ENCODE measurements at regions not wholly inside any gene's neighbourhood (a gene's known extent, or its start where the extent isn't known, plus 50 kb on each side); places are given as distances from the start of the nearest gene placed in this dataset.

GRCh38 chr6:9554323-9554722, 860.6 kb downstream of the TFAP2A start:
- no peak for TF ChIP-seq JUND (IDR thresholded peaks at IDR 0.05; ENCODE audit: low read depth)
- DNase-seq (ENCODE audit: low read depth in 1 of 2, low spot score in 1 of 2): no peak
- in situ Hi-C loops (cut with HindIII; ENCODE audit: low pct_unique_long_range_greater_than_20kb, low sequenced_read_pairs): no loop called here

DNA sequence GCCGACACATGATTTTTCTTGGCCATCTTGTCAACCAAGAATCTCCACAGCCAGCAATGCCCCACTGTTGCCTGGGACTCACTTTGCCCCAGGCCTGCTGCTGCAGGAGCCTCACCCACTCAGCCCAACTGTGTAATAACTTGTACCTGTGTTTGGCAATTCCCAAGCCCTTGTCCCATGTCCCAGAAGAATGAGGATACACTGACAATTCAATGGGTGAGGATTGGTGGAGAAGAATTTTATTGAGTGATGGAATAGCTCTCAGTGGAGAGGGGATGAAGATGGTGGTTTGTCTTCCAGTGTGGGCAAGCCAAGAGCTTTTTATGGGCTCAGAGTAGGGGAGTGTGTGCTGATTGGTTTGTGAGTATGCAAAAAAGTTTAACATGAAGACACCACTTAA, 861.9 kb downstream of the TFAP2A start:
- peak in 1 of 2 experiments; percentile 13 for DNase-seq (ENCODE audit: low read depth in 1 of 2, low spot score in 1 of 2)
- in situ Hi-C loops (cut with HindIII; ENCODE audit: low pct_unique_long_range_greater_than_20kb, low sequenced_read_pairs): no loop called here
- TF ChIP-seq JUND (IDR thresholded peaks at IDR 0.05; ENCODE audit: low read depth): no peak

DNA sequence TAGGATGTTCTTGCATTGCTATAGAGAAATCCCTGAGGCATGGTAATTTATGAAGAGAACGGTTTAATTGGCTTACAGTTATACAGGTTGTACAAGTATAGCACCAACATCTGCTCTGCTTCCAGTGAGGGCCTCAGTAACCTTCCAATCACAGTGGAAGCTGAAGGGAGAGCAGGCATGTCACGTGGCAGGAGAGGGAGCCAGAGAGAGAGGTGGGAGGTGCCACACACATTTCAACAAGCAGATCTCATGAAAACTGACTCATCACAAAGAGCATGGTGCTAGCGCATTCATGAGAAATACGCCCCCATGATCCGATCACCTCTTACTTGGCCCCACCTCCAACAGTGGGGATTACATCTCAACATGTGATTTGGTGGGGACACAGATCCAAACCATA, 871.2 kb downstream of the TFAP2A start:
- in situ Hi-C loops (cut with HindIII; ENCODE audit: low pct_unique_long_range_greater_than_20kb, low sequenced_read_pairs): no loop called here
- TF ChIP-seq JUND (IDR thresholded peaks at IDR 0.05; ENCODE audit: low read depth): no peak
- DNase-seq (ENCODE audit: low read depth in 1 of 2, low spot score in 1 of 2): peak in 1 of 2 experiments; percentile 15

- peak; percentile 26 to 77 for DNase-seq (ENCODE audit: low read depth in 1 of 2, low spot score in 1 of 2)
- in situ Hi-C loops (cut with HindIII; ENCODE audit: low pct_unique_long_range_greater_than_20kb, low sequenced_read_pairs): no loop called here
- no peak for TF ChIP-seq JUND (IDR thresholded peaks at IDR 0.05; ENCODE audit: low read depth)
Measured at GRCh38 chr6:9540534-9541126, 874.2 kb downstream of the TFAP2A start.

GRCh38 chr6:9540126-9540525, 874.7 kb downstream of the TFAP2A start:
- TF ChIP-seq JUND (IDR thresholded peaks at IDR 0.05; ENCODE audit: low read depth): no peak
- no peak for DNase-seq (ENCODE audit: low read depth in 1 of 2, low spot score in 1 of 2)
- in situ Hi-C loops (cut with HindIII; ENCODE audit: low pct_unique_long_range_greater_than_20kb, low sequenced_read_pairs): no loop called here

- in situ Hi-C loops (cut with HindIII; ENCODE audit: low pct_unique_long_range_greater_than_20kb, low sequenced_read_pairs): no loop called here
- no peak for DNase-seq (ENCODE audit: low read depth in 1 of 2, low spot score in 1 of 2)
- no peak for TF ChIP-seq JUND (IDR thresholded peaks at IDR 0.05; ENCODE audit: low read depth)
Measured at GRCh38 chr6:9539231-9539755, 875.6 kb downstream of the TFAP2A start.

- DNase-seq (ENCODE audit: low read depth in 1 of 2, low spot score in 1 of 2): no peak
- no peak for TF ChIP-seq JUND (IDR thresholded peaks at IDR 0.05; ENCODE audit: low read depth)
- in situ Hi-C loops (cut with HindIII; ENCODE audit: low pct_unique_long_range_greater_than_20kb, low sequenced_read_pairs): no loop called here
Measured at GRCh38 chr6:9537381-9537780, 877.5 kb downstream of the TFAP2A start.

DNA sequence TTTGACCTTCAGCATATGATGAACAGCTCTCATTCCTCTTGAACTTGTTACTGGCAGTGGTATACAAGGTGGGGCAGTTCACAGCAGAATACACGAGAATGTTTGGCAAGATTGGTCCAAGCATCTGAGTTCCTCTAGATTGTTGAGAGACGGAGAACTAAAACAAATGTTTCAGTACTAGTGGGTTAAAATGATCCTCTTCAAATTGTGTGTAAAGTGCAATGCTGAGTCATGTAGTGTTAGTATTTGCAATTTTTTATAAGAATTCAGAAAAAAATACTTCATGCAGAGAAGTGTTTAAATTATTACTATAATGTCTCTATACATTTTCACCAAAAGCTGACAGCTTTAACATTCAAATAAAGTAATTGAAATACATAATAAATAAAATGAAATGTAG, 879.8 kb downstream of the TFAP2A start:
- TF ChIP-seq JUND (IDR thresholded peaks at IDR 0.05; ENCODE audit: low read depth): no peak
- in situ Hi-C loops (cut with HindIII; ENCODE audit: low pct_unique_long_range_greater_than_20kb, low sequenced_read_pairs): no loop called here
- no peak for DNase-seq (ENCODE audit: low read depth in 1 of 2, low spot score in 1 of 2)

DNA sequence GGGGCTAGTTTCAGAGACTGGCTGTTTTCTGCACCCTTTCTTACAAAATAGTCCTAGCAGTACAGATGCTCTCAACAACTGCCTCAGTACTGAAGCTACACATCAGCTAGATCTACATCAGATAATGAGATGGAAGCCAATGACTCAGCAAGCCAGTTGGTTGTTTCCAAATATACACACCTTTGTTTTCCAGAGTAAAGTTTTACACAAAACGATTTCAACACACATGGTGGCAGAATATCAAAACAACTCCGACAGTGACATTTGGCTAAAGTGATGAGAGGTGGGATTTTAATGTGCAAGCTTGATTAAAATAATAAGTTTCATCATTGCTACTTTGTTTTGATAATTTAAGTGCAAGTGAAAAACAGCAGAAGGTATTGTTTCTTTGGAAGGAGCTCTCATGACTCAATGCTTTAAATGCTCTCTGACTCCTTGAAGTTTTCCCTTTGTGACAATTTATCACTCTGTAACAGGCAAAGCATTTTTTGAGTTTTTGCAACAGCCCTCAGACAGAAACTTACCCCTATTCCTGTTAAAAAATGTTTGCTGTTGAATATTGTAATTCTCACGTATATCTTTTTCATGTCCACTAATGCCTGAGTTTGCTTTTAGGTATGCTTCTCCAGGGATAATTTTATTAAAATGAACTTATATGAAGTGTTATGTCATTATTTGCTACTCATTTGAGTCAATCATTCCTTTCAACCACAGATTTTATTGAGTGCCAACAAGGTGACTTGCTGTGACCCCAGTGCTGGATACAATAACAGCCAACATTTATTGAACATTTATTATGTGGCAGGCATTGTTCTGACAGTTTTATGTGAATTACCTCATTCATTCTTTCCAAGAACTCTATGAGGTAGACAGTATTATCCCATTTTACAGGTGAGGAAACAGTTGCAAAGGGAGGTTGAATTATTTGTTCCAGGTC, 882.0 kb downstream of the TFAP2A start:
- no peak for TF ChIP-seq JUND (IDR thresholded peaks at IDR 0.05; ENCODE audit: low read depth)
- peak in 1 of 2 experiments; percentile 30 for DNase-seq (ENCODE audit: low read depth in 1 of 2, low spot score in 1 of 2)
- in situ Hi-C loops (cut with HindIII; ENCODE audit: low pct_unique_long_range_greater_than_20kb, low sequenced_read_pairs): no loop called here

- TF ChIP-seq JUND (IDR thresholded peaks at IDR 0.05; ENCODE audit: low read depth): no peak
- in situ Hi-C loops (cut with HindIII; ENCODE audit: low pct_unique_long_range_greater_than_20kb, low sequenced_read_pairs): no loop called here
- DNase-seq (ENCODE audit: low read depth in 1 of 2, low spot score in 1 of 2): no peak
Measured at GRCh38 chr6:9527679-9528286, 887.1 kb downstream of the TFAP2A start.

GRCh38 chr6:9523462-9523861, 891.4 kb downstream of the TFAP2A start:
- no peak for TF ChIP-seq JUND (IDR thresholded peaks at IDR 0.05; ENCODE audit: low read depth)
- DNase-seq (ENCODE audit: low read depth in 1 of 2, low spot score in 1 of 2): no peak
- in situ Hi-C loops (cut with HindIII; ENCODE audit: low pct_unique_long_range_greater_than_20kb, low sequenced_read_pairs): no loop called here

GRCh38 chr6:9522101-9522500, 892.8 kb downstream of the TFAP2A start:
- no peak for DNase-seq (ENCODE audit: low read depth in 1 of 2, low spot score in 1 of 2)
- TF ChIP-seq JUND (IDR thresholded peaks at IDR 0.05; ENCODE audit: low read depth): no peak
- in situ Hi-C loops (cut with HindIII; ENCODE audit: low pct_unique_long_range_greater_than_20kb, low sequenced_read_pairs): no loop called here

DNA sequence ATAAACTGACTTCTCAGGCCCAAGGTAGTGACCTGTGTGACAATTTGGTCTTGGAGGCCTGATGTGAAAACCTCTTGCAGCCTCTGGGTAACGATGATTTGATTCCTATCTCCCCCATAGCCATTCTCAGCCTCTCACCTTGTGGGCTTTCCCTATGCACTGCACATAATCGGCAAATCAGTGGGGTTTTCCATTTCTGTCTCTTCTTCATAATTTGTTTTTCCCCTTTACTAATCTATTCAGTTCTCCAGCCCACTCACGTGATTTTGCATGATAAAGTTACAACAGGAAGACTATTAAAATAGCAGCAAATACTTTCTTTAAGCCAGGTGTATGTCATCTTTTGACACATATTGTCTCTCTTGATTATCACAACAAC, 893.7 kb downstream of the TFAP2A start:
- no peak for TF ChIP-seq JUND (IDR thresholded peaks at IDR 0.05; ENCODE audit: low read depth)
- no peak for DNase-seq (ENCODE audit: low read depth in 1 of 2, low spot score in 1 of 2)
- in situ Hi-C loops (cut with HindIII; ENCODE audit: low pct_unique_long_range_greater_than_20kb, low sequenced_read_pairs): no loop called here

Data from T47D (cell line).